ENCODE measurements at regions not wholly inside any gene's neighbourhood (a gene's known extent, or its start where the extent isn't known, plus 50 kb on each side); places are given as distances from the start of the nearest gene placed in this dataset.
"Not testable (repeated sequence)": the region's sequence is repeated elsewhere in the genome, so short reads cannot be mapped to it uniquely, and the experiment has no call there.

GRCh38 chr16:35197656-35198055, 1738.2 kb downstream of the TP53TG3F start:
- no peak for DNase-seq

GRCh38 chr16:35198223-35199199, 1739.1 kb downstream of the TP53TG3F start:
- DNase-seq = no peak

- DNase-seq = no peak
Observed at GRCh38 chr16:35200662-35201061, 1741.2 kb downstream of the TP53TG3F start.

- DNase-seq = no peak
Observed at GRCh38 chr16:35201151-35201550, 1741.7 kb downstream of the TP53TG3F start.

- no peak for DNase-seq
Observed at GRCh38 chr16:35203636-35204035, 1744.2 kb downstream of the TP53TG3F start.

- DNase-seq = no peak
Observed at GRCh38 chr16:35207059-35207999, 1747.9 kb downstream of the TP53TG3F start.

GRCh38 chr16:35208001-35208935, 1748.9 kb downstream of the TP53TG3F start:
- no peak for DNase-seq

- DNase-seq = no peak
Observed at GRCh38 chr16:35210681-35211433, 1751.4 kb downstream of the TP53TG3F start.

GRCh38 chr16:35214840-35215239, 1755.4 kb downstream of the TP53TG3F start:
- no peak for DNase-seq

- DNase-seq = no peak
Observed at GRCh38 chr16:35215287-35215686, 1755.9 kb downstream of the TP53TG3F start.

GRCh38 chr16:35216261-35216660, 1756.8 kb downstream of the TP53TG3F start:
- DNase-seq = not testable (repeated sequence)

GRCh38 chr16:35221482-35222185, 1762.2 kb downstream of the TP53TG3F start:
- DNase-seq = no peak

GRCh38 chr16:35234679-35235078, 1775.3 kb downstream of the TP53TG3F start:
- DNase-seq = no peak

- DNase-seq = no peak
Observed at GRCh38 chr16:35239561-35239960, 1780.1 kb downstream of the TP53TG3F start.

GRCh38 chr16:35249051-35249450, 1789.6 kb downstream of the TP53TG3F start:
- no peak for DNase-seq

- DNase-seq = no peak
Observed at GRCh38 chr16:35252356-35252936, 1793.0 kb downstream of the TP53TG3F start.

GRCh38 chr16:35255186-35255803, 1795.9 kb downstream of the TP53TG3F start:
- no peak for DNase-seq

GRCh38 chr16:35255816-35256215, 1796.4 kb downstream of the TP53TG3F start:
- DNase-seq = no peak

GRCh38 chr16:35258381-35258780, 1799.0 kb downstream of the TP53TG3F start:
- no peak for DNase-seq

- no peak for DNase-seq
Observed at GRCh38 chr16:35295856-35296255, 1836.4 kb downstream of the TP53TG3F start.

Data from SW 1271 (cell line).